Keratinocyte (primary cell): ENCODE measurements at regions not wholly inside any gene's neighbourhood (a gene's known extent, or its start where the extent isn't known, plus 50 kb on each side); places are given as distances from the start of the nearest gene placed in this dataset.

Experiments used
- EZH2 ChIP-seq: IDR thresholded peaks from one replicate; pipeline ENCODE4 v1.6.1; 2012; ENCODE audit warnings: inconsistent platforms, mild to moderate bottlenecking, low read length, moderate library complexity
- TF ChIP-seq, protein P1 (sequence below), 3 experiments: IDR thresholded peaks in 1 of 3; conservative IDR thresholded peaks in 1 of 3; optimal IDR thresholded peaks in 1 of 3; 2 replicates in 2 of 3; 3 replicates in 1 of 3; pipeline versions ENCODE3 to v1.5.1; 2011; ENCODE audit warnings: low read length in 3 of 3, mild to moderate bottlenecking in 3 of 3, moderate library complexity in 2 of 3, control low read depth in 1 of 3, inconsistent platforms in 1 of 3; ENCODE audit not compliant: insufficient read depth in 2 of 3; ENCODE audit errors: extremely low read depth in 1 of 3

DNA sequence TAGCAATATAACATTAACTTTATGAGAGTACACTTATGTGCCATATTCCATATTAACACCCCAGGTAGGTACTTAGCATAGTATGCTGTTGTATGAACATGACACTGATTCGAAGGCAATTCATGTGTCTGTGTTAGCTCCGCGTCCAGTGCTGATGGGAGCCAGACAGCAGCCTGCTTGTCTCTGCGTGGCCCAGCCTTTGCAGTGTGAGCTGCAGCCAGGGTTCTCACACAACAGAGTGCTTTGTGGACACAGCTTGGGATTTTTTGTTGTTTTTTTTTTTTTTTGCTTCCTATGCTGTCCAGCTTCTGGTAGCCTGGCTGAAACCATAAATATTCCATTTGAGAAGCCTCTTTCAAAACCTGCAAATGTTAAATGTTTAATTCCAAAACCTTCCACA, 350.9 kb downstream of the SMOC2 start:
- TF ChIP-seq, protein P1, sequence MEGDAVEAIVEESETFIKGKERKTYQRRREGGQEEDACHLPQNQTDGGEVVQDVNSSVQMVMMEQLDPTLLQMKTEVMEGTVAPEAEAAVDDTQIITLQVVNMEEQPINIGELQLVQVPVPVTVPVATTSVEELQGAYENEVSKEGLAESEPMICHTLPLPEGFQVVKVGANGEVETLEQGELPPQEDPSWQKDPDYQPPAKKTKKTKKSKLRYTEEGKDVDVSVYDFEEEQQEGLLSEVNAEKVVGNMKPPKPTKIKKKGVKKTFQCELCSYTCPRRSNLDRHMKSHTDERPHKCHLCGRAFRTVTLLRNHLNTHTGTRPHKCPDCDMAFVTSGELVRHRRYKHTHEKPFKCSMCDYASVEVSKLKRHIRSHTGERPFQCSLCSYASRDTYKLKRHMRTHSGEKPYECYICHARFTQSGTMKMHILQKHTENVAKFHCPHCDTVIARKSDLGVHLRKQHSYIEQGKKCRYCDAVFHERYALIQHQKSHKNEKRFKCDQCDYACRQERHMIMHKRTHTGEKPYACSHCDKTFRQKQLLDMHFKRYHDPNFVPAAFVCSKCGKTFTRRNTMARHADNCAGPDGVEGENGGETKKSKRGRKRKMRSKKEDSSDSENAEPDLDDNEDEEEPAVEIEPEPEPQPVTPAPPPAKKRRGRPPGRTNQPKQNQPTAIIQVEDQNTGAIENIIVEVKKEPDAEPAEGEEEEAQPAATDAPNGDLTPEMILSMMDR (optimal IDR thresholded peaks at IDR 0.05 in 1 of 3, IDR thresholded peaks at IDR 0.05 in 1 of 3, conservative IDR thresholded peaks at IDR 0.05 in 1 of 3; ENCODE audit: extremely low read depth in 1 of 3, insufficient read depth in 2 of 3, low read length in 3 of 3): no peak
- TF ChIP-seq EZH2: no peak
